ENCODE measurements at regions not wholly inside any gene's neighbourhood (a gene's known extent, or its start where the extent isn't known, plus 50 kb on each side); places are given as distances from the start of the nearest gene placed in this dataset.

DNA sequence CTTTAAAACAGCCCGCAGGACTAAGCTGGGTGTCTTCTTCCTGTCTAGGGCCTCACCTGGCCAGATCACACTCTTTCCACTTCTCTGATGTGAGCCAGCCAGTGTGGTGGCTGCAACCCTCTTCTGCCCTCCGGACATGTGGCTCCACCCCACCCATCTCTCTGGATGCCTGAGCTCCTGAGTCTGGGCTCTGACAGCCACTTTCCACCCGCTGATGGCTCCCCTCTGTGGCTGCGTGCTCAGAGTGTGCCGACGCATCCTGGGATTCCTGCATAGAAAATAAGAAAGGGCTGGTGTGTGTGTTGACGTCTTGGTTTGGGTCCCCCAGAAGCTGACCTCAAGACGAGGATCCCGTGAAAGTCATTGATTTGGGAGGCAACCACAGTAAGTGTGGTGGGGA is 181.6 kb downstream of the URI1 start:
- Histone ChIP-seq H3K27ac (no peak overlapping the region), H3K36me3 (no peaks in the 10 kb centered on the region), H3K9me3 (no peaks in the 10 kb centered on the region), H3K4me1 (no peaks in the 10 kb centered on the region), H3K4me3 (no peak overlapping the region), H3K27me3 (peaks cover 0 to 15% of the 10 kb centered on the region in 2 donors)
- no peak for DNase-seq (ENCODE audit: low spot score in 2 of 2)
- no peak for TF ChIP-seq POLR2AphosphoS5 (IDR thresholded peaks at IDR 0.05)
- TF ChIP-seq POLR2A (IDR thresholded peaks at IDR 0.05) = no peak
- intact Hi-C loops (cut with DNase I; ENCODE audit: low total_unique reads) = no loop called here

- Histone ChIP-seq H3K27ac (no peak overlapping the region), H3K36me3 (no peaks in the 10 kb centered on the region), H3K4me1 (no peaks in the 10 kb centered on the region), H3K4me3 (no peak overlapping the region), H3K9me3 (no peaks in the 10 kb centered on the region), H3K27me3 (no peaks in the 10 kb centered on the region)
- intact Hi-C loops (cut with DNase I; ENCODE audit: low total_unique reads) = no loop called here
- no peak for DNase-seq (ENCODE audit: low spot score in 2 of 2)
- no peak for TF ChIP-seq POLR2AphosphoS5 (IDR thresholded peaks at IDR 0.05)
- TF ChIP-seq CTCF (IDR thresholded peaks at IDR 0.05) = no peak
- TF ChIP-seq POLR2A (IDR thresholded peaks at IDR 0.05) = no peak
Measured at GRCh38 chr19:30128211-30128610, 186.2 kb downstream of the URI1 start.

DNA sequence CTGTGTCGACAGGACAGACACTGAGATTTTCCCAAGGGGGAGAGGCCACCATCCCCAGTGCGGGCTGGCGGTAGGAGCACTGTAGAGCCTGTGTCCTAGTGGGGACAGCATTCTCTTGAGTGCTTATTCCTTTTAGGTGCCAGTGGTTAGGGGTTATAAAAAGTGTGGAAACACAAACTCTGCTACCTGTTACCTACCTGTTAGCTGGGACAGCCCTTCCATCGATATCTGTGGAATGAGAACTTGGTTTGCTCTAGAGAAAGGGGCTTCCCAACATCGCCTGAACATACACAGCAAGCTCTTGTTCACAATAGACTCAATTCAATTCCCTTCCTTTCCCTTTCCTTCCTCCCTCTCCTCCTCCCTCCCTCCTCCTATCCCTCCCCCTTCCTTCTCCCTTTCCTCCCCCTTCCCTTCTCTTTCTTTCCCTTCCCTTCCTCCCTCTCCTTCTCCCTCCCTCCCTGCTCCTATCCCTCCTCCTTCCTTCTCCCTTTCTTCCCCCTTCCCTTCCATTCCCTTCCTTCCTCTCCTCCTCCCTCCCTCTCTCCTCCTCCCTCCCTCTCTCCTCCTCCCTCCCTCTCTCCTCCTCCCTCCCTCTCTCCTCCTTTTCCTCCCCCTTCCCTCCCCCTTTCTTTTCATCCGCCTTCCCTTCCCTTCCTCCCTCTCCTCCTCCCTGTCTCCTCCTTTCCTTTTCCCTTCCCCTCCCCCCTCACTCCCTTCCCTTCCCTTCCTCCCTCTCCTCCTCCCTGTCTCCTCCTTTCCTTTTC is 188.5 kb downstream of the URI1 start:
- H3K27ac ChIP-seq = no peak overlapping the region
- no peaks in the 10 kb centered on the region for H3K4me1 ChIP-seq
- no peak overlapping the region for H3K4me3 ChIP-seq
- no peaks in the 10 kb centered on the region for H3K27me3 ChIP-seq
- intact Hi-C loops (cut with DNase I; ENCODE audit: low total_unique reads) = no loop called here
- no peak for DNase-seq (ENCODE audit: low spot score in 2 of 2)
- H3K36me3 ChIP-seq = no peaks in the 10 kb centered on the region
- TF ChIP-seq CTCF (IDR thresholded peaks at IDR 0.05) (no peak), POLR2AphosphoS5 (IDR thresholded peaks at IDR 0.05) (no peak), POLR2A (IDR thresholded peaks at IDR 0.05) (no peak)
- H3K9me3 ChIP-seq = no peaks in the 10 kb centered on the region

- intact Hi-C loops (cut with DNase I; ENCODE audit: low total_unique reads) = no loop called here
Measured at GRCh38 chr19:30131246-30131645, 189.2 kb downstream of the URI1 start.

GRCh38 chr19:30131722-30132291 is 189.8 kb downstream of the URI1 start:
- no peak for TF ChIP-seq CTCF (IDR thresholded peaks at IDR 0.05)
- no peak for TF ChIP-seq POLR2A (IDR thresholded peaks at IDR 0.05)
- no peak for TF ChIP-seq POLR2AphosphoS5 (IDR thresholded peaks at IDR 0.05)
- Histone ChIP-seq H3K27ac (no peak overlapping the region), H3K27me3 (no peaks in the 10 kb centered on the region), H3K9me3 (no peaks in the 10 kb centered on the region), H3K4me3 (no peak overlapping the region), H3K4me1 (no peaks in the 10 kb centered on the region), H3K36me3 (no peaks in the 10 kb centered on the region)
- DNase-seq (ENCODE audit: low spot score in 2 of 2) = no peak
- intact Hi-C loops (cut with DNase I; ENCODE audit: low total_unique reads) = no loop called here

More at GRCh38 chr19:30131246-30131645, 189.2 kb downstream of the URI1 start:
- Histone ChIP-seq H3K36me3 (no peaks in the 10 kb centered on the region), H3K27me3 (no peaks in the 10 kb centered on the region), H3K4me1 (no peaks in the 10 kb centered on the region), H3K4me3 (no peak overlapping the region), H3K9me3 (no peaks in the 10 kb centered on the region), H3K27ac (no peak overlapping the region)
- no peak for DNase-seq (ENCODE audit: low spot score in 2 of 2)
- TF ChIP-seq POLR2AphosphoS5 (IDR thresholded peaks at IDR 0.05) (no peak), POLR2A (IDR thresholded peaks at IDR 0.05) (no peak), CTCF (IDR thresholded peaks at IDR 0.05) (no peak)
